IPS-NIHi11 (cell line): ENCODE measurements at regions not wholly inside any gene's neighbourhood (a gene's known extent, or its start where the extent isn't known, plus 50 kb on each side); places are given as distances from the start of the nearest gene placed in this dataset.
"Not testable (repeated sequence)": the region's sequence is repeated elsewhere in the genome, so short reads cannot be mapped to it uniquely, and the experiment has no call there.

Experiments used
- DNase-seq: peaks from one replicate; pipeline ENCODE4 v3.0.0; 2012; ENCODE audit warnings: mixed read lengths, low spot score

DNA sequence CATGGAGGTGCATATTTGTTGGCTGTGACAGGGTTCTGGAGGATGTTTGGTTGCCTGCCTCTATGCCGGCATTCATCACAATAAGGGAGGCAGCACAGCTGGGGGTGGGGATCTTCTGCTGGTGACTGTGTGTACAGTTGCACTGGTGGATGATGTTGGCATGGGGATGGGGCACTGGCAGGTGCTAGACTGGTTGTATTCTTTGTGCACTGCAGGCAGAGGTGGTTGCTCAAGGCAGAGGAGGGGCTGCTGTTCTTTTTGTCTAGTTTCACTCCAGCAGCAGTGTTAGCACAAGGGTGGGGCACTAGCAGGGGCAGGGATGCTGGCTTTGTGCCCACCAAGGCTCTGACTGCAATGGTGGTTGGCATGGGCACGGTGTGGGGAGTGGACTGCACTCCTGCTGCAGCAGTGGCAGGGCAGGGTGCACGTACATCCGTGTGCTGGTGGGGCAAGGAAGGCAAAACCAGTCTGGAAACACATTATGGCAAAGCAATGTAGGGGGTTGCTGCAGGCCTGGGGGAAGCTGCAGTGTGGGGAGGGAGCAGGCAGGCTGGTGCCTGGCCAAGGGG is 69.3 kb downstream of the ISOC1 start:
- DNase-seq, result no peak

GRCh38 chr5:129170050-129170449 is 75.5 kb downstream of the ISOC1 start:
- no peak for DNase-seq

DNA sequence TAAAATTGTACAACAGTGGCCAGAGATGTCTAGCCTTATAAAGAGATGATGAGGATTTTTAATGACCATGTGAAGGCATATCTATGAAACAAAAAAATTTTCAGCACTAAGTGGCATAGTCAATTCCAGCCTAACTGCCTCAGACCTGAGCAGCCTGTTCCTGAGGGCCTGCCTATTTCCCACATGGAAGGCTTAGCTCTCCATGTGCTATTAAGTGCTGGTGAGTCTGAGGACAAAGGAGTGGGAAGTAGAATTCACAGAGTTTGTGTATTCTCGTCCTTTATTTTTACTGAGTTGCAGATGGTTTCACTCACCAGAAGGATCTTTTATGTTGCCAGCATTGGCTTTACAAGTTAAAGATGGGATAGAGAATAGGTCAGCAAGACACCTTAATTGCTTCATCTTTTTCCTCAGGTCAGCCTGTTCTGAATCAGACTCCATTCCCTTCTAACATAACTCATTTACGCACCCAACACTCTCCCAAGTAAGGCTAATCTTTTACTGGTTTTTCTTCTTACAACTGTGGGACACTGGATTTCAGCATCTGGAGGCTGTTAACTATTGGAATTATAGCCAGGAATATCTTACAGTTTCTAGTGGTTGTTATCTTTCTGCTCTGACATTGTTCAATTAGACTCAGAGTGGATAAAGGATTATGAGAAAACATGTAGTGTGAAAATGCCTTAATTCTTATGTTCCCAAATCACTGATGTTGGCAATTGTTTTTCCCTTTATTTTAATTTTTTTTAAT is 76.8 kb downstream of the ISOC1 start:
- no peak for DNase-seq

- DNase-seq, result no peak
Measured at GRCh38 chr5:129172580-129172979, 78.0 kb downstream of the ISOC1 start.

- no peak for DNase-seq
Measured at GRCh38 chr5:129173771-129174170, 79.2 kb downstream of the ISOC1 start.

- DNase-seq, result no peak
Measured at GRCh38 chr5:129174480-129174879, 79.9 kb downstream of the ISOC1 start.

- no peak for DNase-seq
Measured at GRCh38 chr5:129177451-129177850, 82.9 kb downstream of the ISOC1 start.

GRCh38 chr5:129199308-129199707 is 104.8 kb downstream of the ISOC1 start:
- DNase-seq, result no peak

DNA sequence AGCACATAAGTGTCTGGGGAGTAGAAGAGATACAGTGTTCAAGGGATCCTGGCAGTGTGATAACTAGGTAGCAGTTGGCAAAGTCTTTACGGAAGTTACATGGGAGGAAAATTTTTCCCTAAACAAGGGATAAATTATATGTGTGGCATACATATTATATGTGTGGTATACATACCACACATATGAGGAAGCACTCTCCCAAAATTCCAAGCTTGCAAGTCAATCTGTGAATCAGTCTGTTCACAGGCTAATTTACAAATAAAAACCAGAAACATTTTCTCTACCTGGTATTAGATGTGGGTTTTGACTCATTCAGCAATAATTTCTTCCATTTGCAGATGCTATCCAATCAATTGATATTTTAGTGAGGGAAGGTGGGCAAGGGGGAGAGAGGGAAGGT is 110.0 kb downstream of the ISOC1 start:
- DNase-seq, result no peak

GRCh38 chr5:129216001-129216400 is 121.5 kb downstream of the ISOC1 start:
- DNase-seq, result no peak

DNA sequence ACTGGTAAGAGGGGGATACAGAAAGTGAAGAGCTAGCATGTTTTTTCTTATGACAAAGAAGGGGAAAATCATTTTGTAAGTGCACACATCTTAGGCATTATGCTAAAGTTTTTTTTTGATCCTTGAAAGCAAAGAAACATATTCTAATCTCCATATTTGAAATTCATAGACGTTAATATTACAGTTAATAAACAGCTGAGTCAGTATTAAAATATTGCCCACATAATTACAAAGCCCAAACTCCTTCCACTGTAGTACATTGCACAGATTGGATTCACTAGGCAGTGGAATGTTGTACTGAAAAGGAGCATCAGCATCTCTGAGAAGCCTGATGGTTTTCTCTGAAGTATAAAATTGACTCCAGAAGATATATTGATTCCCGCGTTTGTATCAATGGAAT is 122.6 kb downstream of the ISOC1 start:
- no peak for DNase-seq

DNA sequence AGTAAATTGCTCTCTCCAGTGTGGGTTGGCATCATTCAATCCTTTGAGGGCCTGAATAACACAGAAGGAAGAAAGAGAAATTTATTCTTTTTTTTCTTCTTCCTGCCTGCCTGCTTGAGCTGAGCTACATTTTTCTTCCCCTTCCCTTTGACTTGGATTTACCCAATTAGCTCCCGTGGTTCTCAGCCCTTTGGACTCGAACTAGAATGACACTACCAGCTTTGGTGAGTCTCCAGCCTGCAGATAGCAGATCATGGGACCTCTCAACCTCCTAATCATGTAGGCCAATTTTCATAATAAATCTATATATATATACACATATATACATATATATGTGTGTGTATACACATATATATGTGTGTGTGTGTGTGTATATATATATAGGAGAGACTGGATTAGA is 128.6 kb downstream of the ISOC1 start:
- DNase-seq, result no peak

GRCh38 chr5:129228577-129228976 is 134.0 kb downstream of the ISOC1 start:
- no peak for DNase-seq

- DNase-seq, result no peak
Measured at GRCh38 chr5:129241755-129242154, 147.2 kb downstream of the ISOC1 start.

DNA sequence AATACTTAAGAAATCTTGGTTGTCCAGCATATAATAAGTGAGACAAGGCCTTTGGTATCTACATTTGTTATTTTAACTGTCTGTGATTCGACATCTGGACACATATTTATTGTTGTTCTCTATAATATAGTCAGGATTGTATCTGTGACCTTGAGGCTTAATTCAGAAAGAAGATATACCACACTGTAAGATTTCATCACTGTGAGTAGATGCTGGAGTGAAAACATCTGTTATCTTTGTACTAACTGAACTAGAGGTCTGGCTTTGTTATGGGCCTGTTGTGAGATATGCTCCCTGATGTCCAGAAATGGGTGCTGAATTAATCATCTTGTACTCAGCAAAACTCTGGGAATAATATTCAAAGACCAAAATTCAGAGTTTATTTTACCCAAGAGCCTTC is 148.5 kb downstream of the ISOC1 start:
- no peak for DNase-seq

DNA sequence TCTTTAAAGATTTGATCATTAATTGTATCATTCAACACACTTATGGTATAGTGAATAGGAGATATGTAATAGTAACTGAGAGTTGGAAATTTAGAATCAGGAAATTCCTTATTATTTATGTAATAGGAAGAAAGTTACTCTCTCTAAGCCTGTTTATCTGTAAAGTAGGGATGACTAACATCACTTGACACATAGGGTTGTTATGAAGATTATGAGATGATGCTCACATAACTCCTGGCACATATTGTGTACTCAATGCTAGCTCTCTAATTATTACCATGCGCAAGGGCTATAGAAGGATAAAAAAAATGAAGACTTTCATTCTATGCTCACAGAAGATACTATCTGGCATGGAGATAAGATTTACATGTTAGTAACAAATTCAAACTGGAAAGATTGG is 149.9 kb downstream of the ISOC1 start:
- DNase-seq, result no peak

DNA sequence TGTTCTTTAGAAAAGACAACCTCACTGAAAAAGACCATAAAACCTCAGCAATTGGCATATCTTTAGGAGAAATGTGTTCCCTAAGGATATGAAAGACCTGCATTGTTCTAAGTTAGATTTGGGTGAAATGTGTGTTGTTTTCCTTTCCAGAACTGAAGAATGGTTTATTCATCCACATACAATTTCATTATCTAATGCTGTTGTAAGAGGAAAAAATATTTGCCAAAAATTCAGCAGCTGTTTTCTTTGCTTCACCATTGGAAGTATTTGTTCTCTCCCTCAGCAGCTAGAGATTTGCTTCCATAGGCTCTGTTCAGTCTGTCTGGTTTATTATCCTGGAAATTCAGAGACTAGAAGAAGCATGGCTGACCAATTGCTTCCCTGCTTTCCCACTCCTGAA is 150.9 kb downstream of the ISOC1 start:
- no peak for DNase-seq

DNA sequence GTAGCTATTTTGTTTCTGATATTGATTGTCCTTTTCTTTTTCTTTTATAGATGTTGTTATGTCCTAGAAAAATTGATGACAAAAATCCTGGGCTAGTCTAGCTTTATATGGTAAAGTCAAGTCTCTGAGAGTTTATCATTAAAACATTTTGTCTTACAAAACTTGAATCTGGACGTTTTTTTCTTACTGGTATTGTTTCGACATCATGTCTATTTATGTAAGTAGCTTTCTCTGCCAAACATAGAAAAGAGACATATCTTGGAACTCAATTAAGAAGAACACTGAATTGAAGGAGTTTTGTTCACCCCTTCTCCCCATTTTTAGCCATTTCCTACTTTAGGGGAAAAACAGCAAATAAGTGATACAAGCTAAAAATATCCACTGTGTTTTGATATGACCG is 151.5 kb downstream of the ISOC1 start:
- DNase-seq, result no peak

DNA sequence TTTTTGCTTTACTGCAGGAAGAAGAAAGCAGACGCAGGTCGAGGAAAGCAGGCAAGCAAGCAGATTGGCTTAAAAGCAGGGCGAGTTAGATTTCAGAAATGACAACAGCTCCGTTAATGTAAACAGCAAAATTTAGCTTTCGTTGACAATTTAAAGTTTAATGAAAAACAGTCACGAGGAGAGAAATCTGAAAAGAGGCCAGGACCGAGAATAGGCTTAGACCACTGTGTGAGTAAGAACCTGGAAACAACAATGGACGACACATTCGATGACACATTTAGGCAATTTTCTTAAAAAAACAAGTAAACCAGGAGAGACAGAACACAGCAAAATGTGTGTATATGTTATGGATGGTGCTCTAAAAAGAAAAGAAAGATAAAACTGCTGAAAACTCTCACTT is 155.3 kb downstream of the ISOC1 start:
- no peak for DNase-seq

DNA sequence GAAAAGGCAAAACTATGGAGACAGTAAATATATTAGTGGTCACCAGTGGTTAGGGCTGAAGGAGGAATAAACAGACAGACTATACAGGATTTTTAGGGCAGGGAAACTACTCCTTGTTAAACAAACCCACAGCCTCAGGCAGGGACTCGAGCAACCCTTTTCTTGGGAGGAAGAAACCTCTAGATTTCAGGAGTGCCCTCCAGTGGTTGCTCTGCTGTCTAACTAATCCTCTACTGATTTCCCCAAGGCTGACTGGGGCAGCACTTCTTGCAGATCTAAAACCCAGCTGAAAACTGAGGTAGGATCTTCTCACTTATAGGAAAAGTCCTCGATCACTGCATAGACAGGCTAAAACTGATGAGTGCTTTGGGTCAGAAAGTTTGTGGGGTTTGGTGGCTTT is 176.8 kb downstream of the ISOC1 start:
- DNase-seq, result peak; percentile 42

GRCh38 chr5:129284010-129284409 is 176.1 kb upstream of the ADAMTS19 start:
- DNase-seq, result no peak

- not testable (repeated sequence) for DNase-seq
Measured at GRCh38 chr5:129294216-129294615, 165.9 kb upstream of the ADAMTS19 start.

DNA sequence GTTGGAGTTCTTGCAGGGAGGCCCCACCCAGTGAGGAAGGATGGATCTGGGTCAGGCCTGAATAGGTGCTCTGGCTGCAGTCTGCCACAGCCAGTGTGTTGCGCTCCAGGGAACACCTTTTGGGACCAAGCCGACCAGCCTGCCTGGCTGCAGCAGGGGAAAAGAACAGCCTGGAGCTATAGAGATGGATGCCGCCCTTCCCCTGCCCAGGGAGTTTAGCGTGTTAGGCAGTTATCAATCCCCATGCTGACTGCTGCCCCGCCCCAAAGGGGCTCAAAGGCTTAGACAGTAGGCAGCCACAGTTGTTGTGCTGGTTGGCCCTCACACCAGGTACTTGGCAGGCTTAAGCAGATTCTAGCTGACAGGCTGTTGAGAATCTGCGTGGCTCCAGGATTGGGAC is 153.4 kb upstream of the ADAMTS19 start:
- DNase-seq, result no peak

DNA sequence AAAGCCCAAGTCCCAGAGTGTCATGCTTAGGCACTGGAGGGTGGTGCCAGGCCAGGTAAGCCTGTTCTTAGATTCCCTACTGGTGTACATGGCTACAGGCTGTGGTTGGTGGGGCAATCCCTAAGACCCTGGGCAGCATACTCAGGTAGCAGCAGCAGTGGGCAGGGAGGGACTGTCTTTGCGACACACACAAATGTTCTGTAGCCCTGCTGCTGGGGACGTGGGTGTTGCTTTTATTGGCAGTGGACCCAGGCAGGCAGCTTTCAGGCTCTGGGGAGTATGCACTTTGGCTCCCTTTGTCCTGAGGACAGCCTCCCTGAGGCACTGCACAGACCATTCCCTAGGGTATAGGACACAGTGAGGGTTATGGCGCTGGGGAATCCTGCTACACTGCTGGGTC is 137.1 kb upstream of the ADAMTS19 start:
- no peak for DNase-seq
